ENCODE measurements at regions not wholly inside any gene's neighbourhood (a gene's known extent, or its start where the extent isn't known, plus 50 kb on each side); places are given as distances from the start of the nearest gene placed in this dataset.
"Not testable (repeated sequence)": the region's sequence is repeated elsewhere in the genome, so short reads cannot be mapped to it uniquely, and the experiment has no call there.

DNA sequence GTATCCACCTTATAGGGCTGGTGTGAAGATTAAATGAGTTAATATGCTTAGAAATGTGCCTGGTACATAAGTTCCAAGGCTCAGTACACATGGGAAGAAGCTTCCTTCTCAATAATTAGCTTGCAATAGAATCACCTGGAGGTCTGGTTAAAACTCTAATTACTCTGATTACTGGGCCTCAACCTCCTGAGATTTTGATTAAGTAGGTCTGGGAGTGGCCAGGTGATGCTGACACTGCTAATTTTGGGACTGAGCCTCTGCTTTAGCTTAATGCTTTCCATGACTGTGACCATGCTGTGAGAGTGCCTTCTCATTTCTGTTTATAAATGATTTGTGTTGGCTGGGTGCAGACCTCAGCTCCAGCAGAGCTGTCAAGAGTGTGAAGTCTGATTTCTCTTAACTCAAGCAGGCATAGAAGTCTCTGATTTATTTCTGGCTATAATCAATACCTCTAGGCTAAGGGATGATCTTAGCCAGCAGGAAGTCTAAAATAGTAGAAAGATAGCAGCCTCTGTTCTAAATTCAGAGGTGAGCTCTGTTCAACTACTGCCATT lies 85.3 kb upstream of the ZNF608 start:
- TF ChIP-seq, protein P1, sequence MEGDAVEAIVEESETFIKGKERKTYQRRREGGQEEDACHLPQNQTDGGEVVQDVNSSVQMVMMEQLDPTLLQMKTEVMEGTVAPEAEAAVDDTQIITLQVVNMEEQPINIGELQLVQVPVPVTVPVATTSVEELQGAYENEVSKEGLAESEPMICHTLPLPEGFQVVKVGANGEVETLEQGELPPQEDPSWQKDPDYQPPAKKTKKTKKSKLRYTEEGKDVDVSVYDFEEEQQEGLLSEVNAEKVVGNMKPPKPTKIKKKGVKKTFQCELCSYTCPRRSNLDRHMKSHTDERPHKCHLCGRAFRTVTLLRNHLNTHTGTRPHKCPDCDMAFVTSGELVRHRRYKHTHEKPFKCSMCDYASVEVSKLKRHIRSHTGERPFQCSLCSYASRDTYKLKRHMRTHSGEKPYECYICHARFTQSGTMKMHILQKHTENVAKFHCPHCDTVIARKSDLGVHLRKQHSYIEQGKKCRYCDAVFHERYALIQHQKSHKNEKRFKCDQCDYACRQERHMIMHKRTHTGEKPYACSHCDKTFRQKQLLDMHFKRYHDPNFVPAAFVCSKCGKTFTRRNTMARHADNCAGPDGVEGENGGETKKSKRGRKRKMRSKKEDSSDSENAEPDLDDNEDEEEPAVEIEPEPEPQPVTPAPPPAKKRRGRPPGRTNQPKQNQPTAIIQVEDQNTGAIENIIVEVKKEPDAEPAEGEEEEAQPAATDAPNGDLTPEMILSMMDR (IDR thresholded peaks at IDR 0.05; ENCODE audit: insufficient read depth, low read depth, low read length) = no peak
- no peak for DNase-seq (ENCODE audit: low read depth)
- H3K4me3 ChIP-seq (ENCODE audit: low read depth, low read length) = no peak overlapping the region

DNA sequence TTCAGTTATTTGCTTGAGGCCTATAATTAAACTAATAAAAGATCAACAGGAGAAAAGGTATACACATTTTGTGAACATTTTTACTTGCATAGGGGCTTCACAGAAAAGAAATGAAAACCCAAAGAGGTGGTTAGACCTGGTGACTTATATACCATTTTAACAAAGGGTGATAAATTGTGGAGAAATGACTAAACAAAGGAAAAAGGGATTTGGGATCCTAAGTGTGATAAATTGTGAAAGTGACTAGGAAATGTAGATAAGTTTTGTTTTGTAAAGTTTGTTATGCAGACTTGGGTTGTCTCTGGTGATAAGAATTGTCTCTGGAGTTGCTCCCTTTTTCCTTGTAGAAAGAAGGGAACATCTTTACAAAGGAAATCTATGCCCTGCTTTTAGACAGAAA lies 86.1 kb upstream of the ZNF608 start:
- no peak overlapping the region for H3K4me3 ChIP-seq (ENCODE audit: low read depth, low read length)
- DNase-seq (ENCODE audit: low read depth) = no peak
- TF ChIP-seq, protein P1 (IDR thresholded peaks at IDR 0.05; ENCODE audit: insufficient read depth, low read depth, low read length) = no peak

DNA sequence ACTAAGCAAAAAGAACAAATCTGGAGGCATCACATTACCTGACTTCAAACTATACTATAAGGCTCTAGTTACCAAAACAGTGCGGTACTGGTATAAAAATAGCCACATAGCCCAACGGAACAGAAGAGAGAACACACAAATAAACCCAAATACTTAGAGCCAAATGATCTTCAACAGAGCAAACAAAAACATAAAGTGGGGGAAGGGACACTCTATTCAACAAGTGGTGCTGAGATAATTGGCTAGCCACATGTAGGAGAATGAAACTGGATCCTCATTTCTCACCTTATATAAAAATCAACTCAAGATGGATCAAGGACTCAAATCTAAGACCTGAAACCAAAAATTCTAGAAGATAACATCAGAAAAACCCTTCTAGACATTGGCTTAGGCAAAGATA lies 89.9 kb upstream of the ZNF608 start:
- not testable (repeated sequence) for H3K4me3 ChIP-seq (ENCODE audit: low read depth, low read length); DNase-seq (ENCODE audit: low read depth)

DNA sequence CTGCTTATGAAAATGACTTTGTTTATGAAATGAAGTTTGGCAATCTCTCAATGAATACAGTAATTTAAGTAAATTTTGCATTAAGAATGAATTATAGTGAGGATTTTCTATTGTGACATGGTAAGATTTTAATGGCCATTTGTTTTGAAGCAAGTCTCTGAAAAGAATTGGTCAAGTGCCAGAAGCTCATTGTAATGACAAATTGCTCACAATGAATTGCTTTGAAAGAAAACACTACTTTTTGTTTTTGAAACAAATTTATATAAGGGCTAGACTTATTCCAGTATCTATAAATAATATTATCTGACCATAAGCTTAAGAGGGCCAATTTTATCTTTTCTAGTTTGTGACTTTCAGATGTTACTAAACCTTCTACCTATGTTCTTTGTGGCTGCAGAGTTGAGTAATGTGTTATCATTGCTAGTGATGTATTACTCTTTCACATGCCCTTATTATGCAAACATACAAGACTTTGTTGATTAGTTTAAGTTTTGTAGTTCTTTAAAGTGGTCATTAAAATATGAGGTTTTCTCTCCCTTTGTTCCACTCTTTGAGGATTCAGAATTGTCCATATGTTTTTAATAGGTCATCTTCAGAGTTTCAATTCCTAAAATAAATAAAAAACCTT lies 93.0 kb upstream of the ZNF608 start:
- peak; percentile 82 for DNase-seq (ENCODE audit: low read depth)
- TF ChIP-seq, protein P1 (IDR thresholded peaks at IDR 0.05; ENCODE audit: insufficient read depth, low read depth, low read length) = no peak
- H3K4me3 ChIP-seq (ENCODE audit: low read depth, low read length) = no peak overlapping the region

DNA sequence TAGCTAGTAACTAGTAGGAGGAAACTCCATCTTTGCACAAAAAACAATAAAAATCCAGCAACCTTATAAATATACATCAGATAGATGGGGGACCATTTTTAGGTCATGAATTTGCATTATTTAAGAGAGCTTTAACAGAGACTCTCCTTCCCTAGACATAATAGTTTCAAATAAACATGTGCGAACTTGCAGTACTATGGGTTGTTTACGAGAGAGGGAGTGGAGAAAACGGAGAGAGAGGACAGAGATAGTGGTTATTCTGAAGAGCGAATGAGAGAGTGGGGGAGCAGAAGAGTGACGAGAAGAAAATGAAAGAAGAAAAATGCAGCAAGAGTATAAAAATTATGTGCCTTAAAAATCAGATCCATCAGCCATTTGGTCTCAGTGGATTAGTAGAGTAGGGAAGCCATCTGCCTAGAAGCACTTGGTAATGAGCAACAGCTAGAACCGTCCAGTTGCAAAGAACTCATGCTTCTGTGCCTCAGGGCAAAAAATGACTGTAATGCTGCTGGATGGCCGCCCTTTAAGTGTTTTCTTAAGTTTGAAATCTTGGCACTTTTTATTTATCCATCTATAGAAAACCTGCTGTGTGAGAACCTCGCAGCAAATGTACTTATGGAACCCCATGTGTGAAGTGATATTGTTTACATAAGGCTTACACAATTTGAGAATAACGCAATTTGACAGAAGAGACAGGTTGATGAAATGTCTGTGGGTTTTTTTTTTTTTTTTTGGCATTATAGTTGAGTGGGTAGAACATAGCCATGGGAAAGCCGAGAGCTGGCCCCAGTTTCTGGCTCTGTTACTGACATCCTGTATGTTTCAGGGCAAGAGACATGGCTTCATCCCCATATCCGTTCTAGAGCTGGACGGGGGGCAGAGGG lies 95.6 kb upstream of the ZNF608 start:
- DNase-seq (ENCODE audit: low read depth) = peak; percentile 6
- TF ChIP-seq, protein P1 (IDR thresholded peaks at IDR 0.05; ENCODE audit: insufficient read depth, low read depth, low read length) = no peak
- H3K4me3 ChIP-seq (ENCODE audit: low read depth, low read length) = no peak overlapping the region

DNA sequence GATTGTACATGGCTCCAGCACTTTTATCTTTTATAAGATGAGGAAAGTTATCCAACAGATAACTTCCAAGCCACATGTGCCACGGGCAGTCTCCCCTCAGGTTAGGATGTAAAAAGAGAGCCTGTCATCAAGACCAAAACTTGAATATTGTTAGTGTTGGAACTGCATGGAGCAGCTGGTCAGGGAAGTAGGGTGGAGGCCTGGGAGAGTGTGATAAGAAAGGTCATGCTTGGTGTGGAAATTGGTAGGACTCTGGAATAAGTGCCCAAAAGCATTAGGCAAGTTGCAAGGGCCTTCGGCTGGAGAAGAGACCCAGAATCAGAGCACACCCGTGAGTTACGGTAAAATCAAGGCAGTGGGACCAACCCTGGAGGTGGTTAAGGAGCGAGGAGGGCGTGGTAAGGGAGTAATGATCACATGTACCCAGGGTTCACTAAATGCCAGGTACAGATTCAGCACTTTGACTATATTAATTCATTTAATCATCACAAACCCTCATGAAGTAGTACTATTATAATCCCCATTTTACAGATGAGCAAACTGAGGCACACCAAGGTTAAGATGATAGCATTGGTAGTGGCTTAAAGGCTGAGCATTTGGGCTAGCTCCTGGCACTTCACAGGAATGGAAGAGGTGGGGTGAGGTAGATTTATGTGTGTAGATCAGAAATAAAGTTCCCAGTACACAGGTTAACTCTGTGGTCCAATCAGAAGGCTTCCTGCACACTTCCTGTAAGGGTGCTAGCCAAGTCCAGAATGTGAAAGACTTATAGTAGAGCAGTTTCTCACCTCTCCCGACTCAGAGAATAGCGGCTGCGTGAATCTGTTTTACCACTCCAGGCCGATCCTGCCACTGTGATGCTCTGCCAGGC lies 96.5 kb upstream of the ZNF608 start:
- H3K4me3 ChIP-seq (ENCODE audit: low read depth, low read length) = no peak overlapping the region
- no peak for DNase-seq (ENCODE audit: low read depth)
- TF ChIP-seq, protein P1 (IDR thresholded peaks at IDR 0.05; ENCODE audit: insufficient read depth, low read depth, low read length) = no peak

DNA sequence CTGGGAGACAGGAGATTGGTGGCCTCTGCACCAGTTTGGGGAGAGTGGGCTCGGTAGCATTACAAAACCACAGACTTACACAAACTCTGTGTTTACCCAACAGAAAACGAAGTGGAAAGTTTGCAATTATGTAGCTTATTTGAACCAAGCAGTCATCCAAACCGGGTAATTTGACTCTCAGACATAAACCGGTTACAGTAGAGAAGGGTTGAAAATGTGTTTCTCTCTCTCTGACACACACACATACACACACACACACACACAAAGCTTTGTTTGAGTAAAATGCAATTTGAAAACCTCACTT lies 97.1 kb upstream of the ZNF608 start:
- TF ChIP-seq, protein P1 (IDR thresholded peaks at IDR 0.05; ENCODE audit: insufficient read depth, low read depth, low read length) = no peak
- DNase-seq (ENCODE audit: low read depth) = peak; percentile 8
- H3K4me3 ChIP-seq (ENCODE audit: low read depth, low read length) = no peak overlapping the region

Data from fibroblast of villous mesenchyme (primary cell).